Activated naive CD4-positive, alpha-beta T cell treated with anti-CD3 and anti-CD28 coated beads for 36 hours (primary cell): ENCODE measurements at regions not wholly inside any gene's neighbourhood (a gene's known extent, or its start where the extent isn't known, plus 50 kb on each side); places are given as distances from the start of the nearest gene placed in this dataset.

ENCODE experiments used
- CTCF ChIA-PET: fragments of 350-600 bp; sonication (Branson Sonifier 250); formaldehyde crosslinking; loops from one replicate; lab custom pipeline; 2021; ENCODE audit warnings: antibody characterized with exemption; lab: Charles Lee
- DNase-seq: peaks from one replicate; pipeline ENCODE4 v3.0.0-alpha.2; 2020
- H3K27ac Mint-ChIP-seq: one replicate; pipeline ENCODE4 v1.8.0; 2021; ENCODE audit warnings: mild to moderate bottlenecking, mixed read lengths
- H3K27me3 Mint-ChIP-seq: one replicate; pipeline ENCODE4 v1.8.0; 2021; ENCODE audit warnings: low read depth, mixed read lengths
- H3K36me3 Mint-ChIP-seq: one replicate; pipeline ENCODE4 v1.8.0; 2021; ENCODE audit warnings: low read depth, mixed read lengths
- H3K4me1 Mint-ChIP-seq: one replicate; pipeline ENCODE4 v1.8.0; 2021; ENCODE audit warnings: low read depth, mixed read lengths
- H3K4me3 Mint-ChIP-seq: one replicate; pipeline ENCODE4 v1.8.0; 2021; ENCODE audit warnings: mild to moderate bottlenecking, moderate library complexity, mixed read lengths
- H3K9me3 Mint-ChIP-seq: one replicate; pipeline ENCODE4 v1.8.0; 2021; ENCODE audit warnings: mixed read lengths
- intact Hi-C: fragments of 100-400 bp; cut with micrococcal nuclease; formaldehyde crosslinking; loops from one replicate; pipeline ENCODE4 v1.15.1; 2023

- Mint-ChIP-seq H3K36me3 (no peaks in the 10 kb centered on the region), H3K4me1 (no peaks in the 10 kb centered on the region), H3K4me3 (no peak overlapping the region), H3K9me3 (peaks cover 2% of the 10 kb centered on the region), H3K27ac (no peak overlapping the region), H3K27me3 (no peaks in the 10 kb centered on the region)
- CTCF ChIA-PET = no interaction called here
- DNase-seq = no peak
- intact Hi-C loops = no loop called here
Observed at GRCh38 chr18:65436430-65436829, 314.4 kb upstream of the CDH7 start.

DNA sequence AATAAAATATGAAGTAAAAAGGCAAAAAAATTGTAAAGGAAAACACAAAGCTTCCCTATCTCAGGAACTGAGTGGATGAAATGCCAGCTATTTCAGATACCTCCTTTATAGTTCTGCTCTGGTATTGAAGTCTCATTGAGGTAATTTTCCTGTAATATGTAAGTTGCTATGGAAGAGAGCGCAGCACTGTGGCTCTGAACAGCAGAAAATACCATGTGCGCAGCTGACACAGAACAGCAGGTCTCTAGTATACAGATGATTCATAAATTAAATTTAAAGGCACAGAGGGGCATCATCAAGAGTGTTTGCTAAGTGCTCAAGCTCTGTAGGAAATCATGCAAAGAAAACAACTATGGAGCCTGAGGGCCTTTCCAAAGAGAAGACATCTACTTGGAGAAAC is 315.3 kb upstream of the CDH7 start:
- Mint-ChIP-seq H3K9me3 (peaks cover 2% of the 10 kb centered on the region), H3K36me3 (no peaks in the 10 kb centered on the region), H3K4me1 (no peaks in the 10 kb centered on the region), H3K27me3 (no peaks in the 10 kb centered on the region), H3K4me3 (no peak overlapping the region), H3K27ac (no peak overlapping the region)
- intact Hi-C loops = no loop called here
- CTCF ChIA-PET = no interaction called here
- DNase-seq = no peak

GRCh38 chr18:65429601-65430000 is 321.2 kb upstream of the CDH7 start:
- Mint-ChIP-seq H3K4me3 (no peak overlapping the region), H3K4me1 (no peaks in the 10 kb centered on the region), H3K27ac (no peak overlapping the region), H3K27me3 (no peaks in the 10 kb centered on the region), H3K36me3 (no peaks in the 10 kb centered on the region), H3K9me3 (peaks cover 5% of the 10 kb centered on the region)
- intact Hi-C loops = no loop called here
- CTCF ChIA-PET = no interaction called here
- no peak for DNase-seq

DNA sequence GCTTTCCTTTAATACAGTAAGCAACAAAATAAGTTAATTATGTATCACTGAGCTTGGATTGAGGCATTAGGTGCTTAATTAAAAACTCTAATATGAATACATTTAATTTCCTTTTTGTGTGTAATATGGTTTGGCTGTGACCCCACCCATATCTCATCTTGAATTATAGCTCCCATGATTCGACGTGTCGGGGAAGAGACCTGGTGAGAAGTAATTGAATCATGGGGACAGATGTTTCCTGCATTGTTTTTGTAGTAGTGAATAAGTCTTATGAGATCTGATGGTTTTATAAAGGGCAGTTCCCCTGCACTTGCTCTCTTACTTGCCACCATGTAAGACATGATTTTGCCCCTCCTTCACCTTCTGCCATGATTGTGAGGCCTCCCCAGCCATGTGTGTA is 325.4 kb upstream of the CDH7 start:
- H3K4me1 Mint-ChIP-seq = no peaks in the 10 kb centered on the region
- H3K27me3 Mint-ChIP-seq = no peaks in the 10 kb centered on the region
- no peak overlapping the region for H3K27ac Mint-ChIP-seq
- CTCF ChIA-PET = no interaction called here
- H3K4me3 Mint-ChIP-seq = no peak overlapping the region
- intact Hi-C loops = no loop called here
- no peak for DNase-seq
- no peaks in the 10 kb centered on the region for H3K36me3 Mint-ChIP-seq
- peaks cover 9% of the 10 kb centered on the region for H3K9me3 Mint-ChIP-seq

DNA sequence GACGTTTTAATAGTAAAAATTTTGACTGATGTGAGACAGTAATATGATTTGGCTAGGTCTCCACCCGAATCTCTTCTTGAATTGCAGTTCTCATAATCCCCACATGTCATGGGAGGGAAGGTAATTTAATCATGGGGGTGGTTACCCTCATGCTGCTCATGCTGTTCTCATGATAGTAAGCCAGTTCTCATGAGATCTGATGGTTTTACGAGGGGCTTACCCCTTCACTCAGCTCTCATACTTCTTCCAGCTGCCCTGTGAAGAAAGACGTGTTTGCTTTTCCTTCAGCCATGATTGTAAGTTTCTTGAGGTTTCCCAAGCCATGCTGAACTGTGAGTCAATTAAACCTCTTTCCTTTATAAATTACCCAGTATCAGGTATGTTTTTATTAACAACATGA is 327.0 kb upstream of the CDH7 start:
- intact Hi-C loops = no loop called here
- no peaks in the 10 kb centered on the region for H3K27me3 Mint-ChIP-seq
- CTCF ChIA-PET = no interaction called here

GRCh38 chr18:65422544-65423136 is 328.2 kb upstream of the CDH7 start:
- intact Hi-C loops = no loop called here
- Mint-ChIP-seq H3K27ac (no peak overlapping the region), H3K4me1 (no peaks in the 10 kb centered on the region), H3K36me3 (no peaks in the 10 kb centered on the region), H3K9me3 (peaks cover 6% of the 10 kb centered on the region), H3K4me3 (no peak overlapping the region), H3K27me3 (no peaks in the 10 kb centered on the region)
- no peak for DNase-seq
- CTCF ChIA-PET = no interaction called here

More for the DNA sequence above, 327.0 kb upstream of the CDH7 start:
- H3K9me3 Mint-ChIP-seq = peaks cover 9% of the 10 kb centered on the region
- no peaks in the 10 kb centered on the region for H3K36me3 Mint-ChIP-seq
- H3K4me1 Mint-ChIP-seq = no peaks in the 10 kb centered on the region
- no peak overlapping the region for H3K4me3 Mint-ChIP-seq
- DNase-seq = no peak
- no peak overlapping the region for H3K27ac Mint-ChIP-seq

DNA sequence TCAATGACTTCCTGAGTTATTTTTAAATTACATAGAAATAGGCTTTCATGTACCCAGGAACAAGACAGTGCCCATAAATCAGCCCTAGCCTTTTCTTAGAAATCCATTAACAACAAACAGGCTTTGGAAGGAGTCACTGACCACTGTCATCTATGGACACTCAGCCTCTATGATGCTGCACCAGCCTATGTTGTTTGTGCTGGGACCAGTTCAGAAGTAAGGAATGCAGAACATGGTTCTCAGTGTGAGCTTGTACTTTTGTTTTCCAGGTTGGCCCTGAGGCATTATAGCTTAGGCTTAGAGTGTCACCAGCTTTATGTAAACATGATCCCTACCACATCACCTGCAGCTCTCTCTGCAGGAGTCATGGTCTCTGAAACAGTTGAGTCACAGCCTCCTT is 335.7 kb upstream of the CDH7 start:
- no peaks in the 10 kb centered on the region for H3K9me3 Mint-ChIP-seq
- no peak overlapping the region for H3K4me3 Mint-ChIP-seq
- H3K36me3 Mint-ChIP-seq = no peaks in the 10 kb centered on the region
- DNase-seq = no peak
- intact Hi-C loops = no loop called here
- no peaks in the 10 kb centered on the region for H3K4me1 Mint-ChIP-seq
- no peak overlapping the region for H3K27ac Mint-ChIP-seq
- CTCF ChIA-PET = no interaction called here
- H3K27me3 Mint-ChIP-seq = no peaks in the 10 kb centered on the region

DNA sequence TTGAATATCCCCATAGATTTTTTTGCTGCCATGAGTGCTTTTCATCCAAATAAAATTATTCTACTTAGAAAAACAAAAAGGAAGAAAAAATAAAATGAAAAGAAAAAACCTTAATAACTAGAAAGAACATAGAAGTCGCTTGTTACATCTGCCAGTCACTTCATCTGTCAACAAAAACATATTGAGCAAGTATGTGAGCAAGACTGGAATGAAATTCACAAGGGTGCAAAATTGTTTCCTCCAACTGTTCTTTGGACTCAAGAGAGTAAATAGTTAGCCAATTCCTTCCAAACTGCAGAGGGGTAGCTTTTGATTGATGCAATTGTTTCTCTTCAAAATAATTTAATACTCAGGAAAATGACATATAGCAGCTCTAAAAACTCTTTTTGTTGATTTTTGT is 336.3 kb upstream of the CDH7 start:
- no peaks in the 10 kb centered on the region for H3K36me3 Mint-ChIP-seq
- H3K27me3 Mint-ChIP-seq = no peaks in the 10 kb centered on the region
- no peak overlapping the region for H3K27ac Mint-ChIP-seq
- H3K9me3 Mint-ChIP-seq = no peaks in the 10 kb centered on the region
- H3K4me3 Mint-ChIP-seq = no peak overlapping the region
- DNase-seq = no peak
- intact Hi-C loops = no loop called here
- CTCF ChIA-PET = no interaction called here
- H3K4me1 Mint-ChIP-seq = no peaks in the 10 kb centered on the region

GRCh38 chr18:65411061-65411460 is 339.8 kb upstream of the CDH7 start:
- Mint-ChIP-seq H3K9me3 (no peaks in the 10 kb centered on the region), H3K4me3 (no peak overlapping the region), H3K27ac (no peak overlapping the region), H3K36me3 (no peaks in the 10 kb centered on the region), H3K4me1 (no peaks in the 10 kb centered on the region), H3K27me3 (no peaks in the 10 kb centered on the region)
- CTCF ChIA-PET = interaction anchor here (0.7 kb wide), 1 partner anchor 692 kb away, joined by 4 read pairs; no protein-coding TSS in a partner anchor
- no peak for DNase-seq
- intact Hi-C loops = no loop called here

GRCh38 chr18:65409261-65409660 is 341.6 kb upstream of the CDH7 start:
- CTCF ChIA-PET = no interaction called here
- H3K27me3 Mint-ChIP-seq = no peaks in the 10 kb centered on the region
- H3K4me1 Mint-ChIP-seq = no peaks in the 10 kb centered on the region
- H3K27ac Mint-ChIP-seq = no peak overlapping the region
- no peaks in the 10 kb centered on the region for H3K36me3 Mint-ChIP-seq
- intact Hi-C loops = no loop called here
- H3K9me3 Mint-ChIP-seq = peaks cover 9% of the 10 kb centered on the region
- no peak for DNase-seq
- no peak overlapping the region for H3K4me3 Mint-ChIP-seq

DNA sequence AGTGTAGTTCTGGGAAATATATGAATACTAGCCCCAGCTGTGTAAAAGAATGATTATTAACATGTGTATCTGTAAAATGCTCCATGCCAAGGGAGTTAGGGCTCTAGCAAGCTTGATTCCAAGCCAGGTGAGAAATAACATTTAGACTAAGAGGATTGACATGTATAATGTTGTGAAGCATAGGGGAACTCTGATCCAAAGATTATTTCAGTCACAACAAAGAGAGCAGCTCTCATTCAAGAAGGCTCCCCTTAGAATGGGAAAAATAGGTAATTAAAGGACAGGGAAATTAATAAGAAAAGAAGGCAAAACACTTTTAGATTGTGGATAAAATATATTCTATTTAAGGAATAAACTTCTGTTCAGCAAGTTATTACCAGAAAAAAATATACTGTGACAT is 347.3 kb upstream of the CDH7 start:
- Mint-ChIP-seq H3K4me1 (no peaks in the 10 kb centered on the region), H3K9me3 (peaks cover 9% of the 10 kb centered on the region), H3K4me3 (no peak overlapping the region), H3K36me3 (no peaks in the 10 kb centered on the region), H3K27me3 (no peaks in the 10 kb centered on the region), H3K27ac (no peak overlapping the region)
- CTCF ChIA-PET = interaction anchor here (0.6 kb wide), 1 partner anchor 546 kb away, joined by 5 read pairs; no protein-coding TSS in a partner anchor
- intact Hi-C loops = no loop called here
- DNase-seq = no peak

GRCh38 chr18:65399091-65399490 is 351.7 kb upstream of the CDH7 start:
- Mint-ChIP-seq H3K4me1 (no peaks in the 10 kb centered on the region), H3K9me3 (no peaks in the 10 kb centered on the region), H3K27me3 (no peaks in the 10 kb centered on the region), H3K36me3 (no peaks in the 10 kb centered on the region), H3K27ac (no peak overlapping the region), H3K4me3 (no peak overlapping the region)
- CTCF ChIA-PET = interaction anchor here (0.6 kb wide), 1 partner anchor 174 kb away, joined by 4 read pairs; no protein-coding TSS in a partner anchor
- intact Hi-C loops = no loop called here
- no peak for DNase-seq

DNA sequence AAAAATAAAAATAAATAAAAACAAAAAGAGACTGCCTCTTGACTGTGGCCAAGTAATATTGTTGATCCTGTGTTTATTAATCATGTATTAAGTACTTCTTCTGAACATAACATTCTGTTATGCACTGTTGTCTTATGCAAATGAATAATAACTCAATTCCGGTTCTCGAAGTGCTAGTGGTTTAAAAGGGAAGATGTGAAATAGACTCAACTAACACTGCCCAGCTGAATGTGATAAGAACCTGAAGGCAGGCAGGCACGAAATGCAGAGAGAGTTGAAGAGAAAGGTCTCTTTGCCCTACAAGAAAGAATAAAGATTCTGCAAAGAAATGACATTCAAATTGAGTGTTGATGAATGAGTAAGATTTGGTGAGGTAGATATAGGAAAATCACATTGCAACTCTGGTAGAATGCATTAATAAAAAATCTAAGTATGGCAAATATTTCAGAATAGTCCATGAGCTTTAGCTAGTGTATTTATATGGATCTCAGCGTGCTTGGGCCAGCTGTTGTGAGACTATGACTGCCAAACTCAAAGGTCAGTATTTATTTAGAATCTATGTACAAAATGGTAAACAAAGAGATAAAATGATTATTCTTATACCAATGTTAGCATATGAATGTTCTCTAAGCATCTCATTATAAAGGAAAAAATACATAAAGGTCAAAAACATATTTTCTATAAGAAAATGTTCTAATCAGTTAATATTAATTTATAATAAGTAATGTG is 352.3 kb upstream of the CDH7 start:
- H3K4me3 Mint-ChIP-seq = no peak overlapping the region
- H3K27me3 Mint-ChIP-seq = no peaks in the 10 kb centered on the region
- H3K27ac Mint-ChIP-seq = no peak overlapping the region
- H3K4me1 Mint-ChIP-seq = no peaks in the 10 kb centered on the region
- no peak for DNase-seq
- no peaks in the 10 kb centered on the region for H3K36me3 Mint-ChIP-seq
- no peaks in the 10 kb centered on the region for H3K9me3 Mint-ChIP-seq
- intact Hi-C loops = no loop called here
- CTCF ChIA-PET = interaction anchor here (0.6 kb wide), 1 partner anchor 175 kb away, joined by 4 read pairs; no protein-coding TSS in a partner anchor
